ENCODE measurements at regions not wholly inside any gene's neighbourhood (a gene's known extent, or its start where the extent isn't known, plus 50 kb on each side); places are given as distances from the start of the nearest gene placed in this dataset.

DNA sequence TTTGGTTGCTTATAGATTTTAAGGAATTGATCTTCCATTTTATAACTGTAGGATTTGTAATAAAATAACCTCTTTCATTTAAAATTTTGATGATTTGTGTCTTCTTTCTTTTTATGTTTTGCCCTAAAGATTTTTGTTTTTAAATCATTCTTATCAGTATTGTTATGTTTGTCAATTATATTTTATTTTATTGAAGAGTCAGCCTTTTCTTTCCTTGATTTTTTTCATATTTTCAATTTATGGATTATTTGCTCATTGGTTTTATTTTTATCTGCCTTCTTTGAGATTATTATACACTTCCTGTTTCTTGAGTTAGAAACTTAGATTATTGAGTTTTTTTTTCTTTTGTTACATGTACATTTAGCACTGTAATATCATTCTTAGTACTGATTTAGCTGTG lies 233.4 kb upstream of the BRINP3 start:
- no peak overlapping the region for H3K4me3 ChIP-seq (ENCODE audit: control insufficient read depth in 2 of 3, extremely low read depth in 1 of 3, insufficient read depth in 2 of 3, low read depth in 1 of 3, low read length in 3 of 3)
- no peaks in the 10 kb centered on the region for H3K36me3 ChIP-seq (ENCODE audit: control insufficient read depth in 2 of 2, extremely low read depth in 1 of 2, insufficient read depth in 2 of 2, low read length in 2 of 2)
- FAIRE-seq (no peak), DNase-seq (ENCODE audit: low read depth, low spot score) (no peak)
- H3K4me2 ChIP-seq (ENCODE audit: control insufficient read depth, extremely low read depth, insufficient read depth, low read depth, low read length): no peak overlapping the region
- H3K27me3 ChIP-seq (ENCODE audit: control insufficient read depth, extremely low read depth, insufficient read depth, low read length): no peaks in the 10 kb centered on the region
- no peak overlapping the region for H3K9ac ChIP-seq (ENCODE audit: control insufficient read depth, extremely low read depth, insufficient read depth, low read length)
- no peak for TF ChIP-seq EZH2 (IDR thresholded peaks at IDR 0.05; ENCODE audit: low read length)
- no peaks in the 10 kb centered on the region for H3K79me2 ChIP-seq (ENCODE audit: control insufficient read depth, insufficient read depth, low read length)
- dilution Hi-C loops (cut with MboI; ENCODE audit: extremely low pct_ligation_motif_present, low sequenced_read_pairs): no loop called here
- H3K27ac ChIP-seq (ENCODE audit: control insufficient read depth, insufficient read depth, low read length): no peak overlapping the region
- H3K9me1 ChIP-seq (ENCODE audit: control insufficient read depth, extremely low read depth, insufficient read depth, low read length): no peaks in the 10 kb centered on the region
- H4K20me1 ChIP-seq (ENCODE audit: control insufficient read depth, extremely low read depth, insufficient read depth, low read length): no peaks in the 10 kb centered on the region
- H2AFZ ChIP-seq (ENCODE audit: control insufficient read depth, low read length): no peak overlapping the region
- no peaks in the 10 kb centered on the region for H3K4me1 ChIP-seq (ENCODE audit: control insufficient read depth, extremely low read depth, insufficient read depth, low read length)
- H3K9me3 ChIP-seq (ENCODE audit: control insufficient read depth, low read depth, low read length): no peaks in the 10 kb centered on the region

DNA sequence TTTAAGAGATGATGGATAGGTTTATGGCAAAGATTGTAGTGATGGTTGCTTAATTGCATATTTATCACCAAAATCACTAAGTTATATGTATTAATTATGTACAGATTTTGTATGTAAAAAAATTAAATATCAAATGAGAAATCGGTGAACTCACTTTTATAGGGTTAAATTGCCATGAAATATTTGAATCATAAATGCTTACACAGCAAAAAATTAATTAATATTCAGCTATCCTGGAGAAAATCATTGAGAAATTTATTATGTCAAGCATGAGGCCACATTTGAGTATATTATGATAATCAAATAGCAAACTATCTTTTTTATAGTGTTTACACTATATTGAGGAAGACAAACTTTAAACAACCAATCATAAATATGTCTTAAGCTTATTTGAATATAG lies 239.4 kb upstream of the BRINP3 start:
- no peak for TF ChIP-seq EZH2 (IDR thresholded peaks at IDR 0.05; ENCODE audit: low read length)
- TF ChIP-seq, protein P1, sequence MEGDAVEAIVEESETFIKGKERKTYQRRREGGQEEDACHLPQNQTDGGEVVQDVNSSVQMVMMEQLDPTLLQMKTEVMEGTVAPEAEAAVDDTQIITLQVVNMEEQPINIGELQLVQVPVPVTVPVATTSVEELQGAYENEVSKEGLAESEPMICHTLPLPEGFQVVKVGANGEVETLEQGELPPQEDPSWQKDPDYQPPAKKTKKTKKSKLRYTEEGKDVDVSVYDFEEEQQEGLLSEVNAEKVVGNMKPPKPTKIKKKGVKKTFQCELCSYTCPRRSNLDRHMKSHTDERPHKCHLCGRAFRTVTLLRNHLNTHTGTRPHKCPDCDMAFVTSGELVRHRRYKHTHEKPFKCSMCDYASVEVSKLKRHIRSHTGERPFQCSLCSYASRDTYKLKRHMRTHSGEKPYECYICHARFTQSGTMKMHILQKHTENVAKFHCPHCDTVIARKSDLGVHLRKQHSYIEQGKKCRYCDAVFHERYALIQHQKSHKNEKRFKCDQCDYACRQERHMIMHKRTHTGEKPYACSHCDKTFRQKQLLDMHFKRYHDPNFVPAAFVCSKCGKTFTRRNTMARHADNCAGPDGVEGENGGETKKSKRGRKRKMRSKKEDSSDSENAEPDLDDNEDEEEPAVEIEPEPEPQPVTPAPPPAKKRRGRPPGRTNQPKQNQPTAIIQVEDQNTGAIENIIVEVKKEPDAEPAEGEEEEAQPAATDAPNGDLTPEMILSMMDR (optimal IDR thresholded peaks at IDR 0.05 in 1 of 3, IDR thresholded peaks at IDR 0.05 in 1 of 3, conservative IDR thresholded peaks at IDR 0.05 in 1 of 3; ENCODE audit: extremely low read depth in 1 of 3, insufficient read depth in 2 of 3, low read length in 3 of 3): no peak

DNA sequence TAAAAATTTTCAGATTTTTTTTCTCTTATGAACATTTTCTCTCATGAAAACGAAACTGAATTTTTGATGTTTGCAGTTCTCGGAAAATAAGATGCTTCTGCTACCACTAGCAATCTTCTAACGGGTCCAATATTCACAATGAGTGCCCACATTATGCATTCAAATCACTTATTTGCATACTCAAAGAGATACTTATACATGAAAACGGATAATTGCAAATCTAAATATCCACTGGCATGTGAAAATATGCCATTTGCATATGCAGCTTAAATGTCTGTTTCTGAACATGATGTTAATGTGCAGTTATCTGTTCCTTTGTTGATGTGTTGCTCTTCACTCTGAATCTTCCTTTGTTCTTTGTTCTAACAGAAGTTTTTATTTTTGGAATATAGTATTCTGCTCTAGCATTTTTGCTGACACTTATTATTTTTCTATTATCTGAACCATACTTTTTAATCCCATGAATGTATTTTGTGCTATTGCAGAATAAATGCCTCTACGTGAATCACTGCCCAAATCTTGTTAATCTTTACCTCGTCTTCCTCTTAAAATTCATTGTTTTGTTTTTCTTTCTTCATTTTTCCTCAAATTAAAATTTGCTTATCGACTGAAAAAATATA lies 259.4 kb upstream of the BRINP3 start:
- no peaks in the 10 kb centered on the region for H3K9me1 ChIP-seq (ENCODE audit: control insufficient read depth, extremely low read depth, insufficient read depth, low read length)
- H3K4me1 ChIP-seq (ENCODE audit: control insufficient read depth, extremely low read depth, insufficient read depth, low read length): no peaks in the 10 kb centered on the region
- no peak overlapping the region for H3K27ac ChIP-seq (ENCODE audit: control insufficient read depth, insufficient read depth, low read length)
- H4K20me1 ChIP-seq (ENCODE audit: control insufficient read depth, extremely low read depth, insufficient read depth, low read length): no peaks in the 10 kb centered on the region
- no peak for TF ChIP-seq EZH2 (IDR thresholded peaks at IDR 0.05; ENCODE audit: low read length)
- no peaks in the 10 kb centered on the region for H3K79me2 ChIP-seq (ENCODE audit: control insufficient read depth, insufficient read depth, low read length)
- dilution Hi-C loops (cut with MboI; ENCODE audit: extremely low pct_ligation_motif_present, low sequenced_read_pairs): no loop called here
- H3K9me3 ChIP-seq (ENCODE audit: control insufficient read depth, low read depth, low read length): no peaks in the 10 kb centered on the region
- H3K9ac ChIP-seq (ENCODE audit: control insufficient read depth, extremely low read depth, insufficient read depth, low read length): no peak overlapping the region
- DNase-seq (ENCODE audit: low read depth, low spot score): no peak
- no peaks in the 10 kb centered on the region for H3K36me3 ChIP-seq (ENCODE audit: control insufficient read depth in 2 of 2, extremely low read depth in 1 of 2, insufficient read depth in 2 of 2, low read length in 2 of 2)
- no peak overlapping the region for H2AFZ ChIP-seq (ENCODE audit: control insufficient read depth, low read length)
- H3K4me3 ChIP-seq (ENCODE audit: control insufficient read depth in 2 of 3, extremely low read depth in 1 of 3, insufficient read depth in 2 of 3, low read depth in 1 of 3, low read length in 3 of 3): no peak overlapping the region
- H3K27me3 ChIP-seq (ENCODE audit: control insufficient read depth, extremely low read depth, insufficient read depth, low read length): no peaks in the 10 kb centered on the region
- no peak overlapping the region for H3K4me2 ChIP-seq (ENCODE audit: control insufficient read depth, extremely low read depth, insufficient read depth, low read depth, low read length)
- FAIRE-seq: no peak

More for the DNA sequence above, 239.4 kb upstream of the BRINP3 start:
- no peak for FAIRE-seq
- no peaks in the 10 kb centered on the region for H3K79me2 ChIP-seq (ENCODE audit: control insufficient read depth, insufficient read depth, low read length)
- H3K4me1 ChIP-seq (ENCODE audit: control insufficient read depth, extremely low read depth, insufficient read depth, low read length): no peaks in the 10 kb centered on the region
- no peaks in the 10 kb centered on the region for H4K20me1 ChIP-seq (ENCODE audit: control insufficient read depth, extremely low read depth, insufficient read depth, low read length)
- H3K27me3 ChIP-seq (ENCODE audit: control insufficient read depth, extremely low read depth, insufficient read depth, low read length): no peaks in the 10 kb centered on the region
- H3K27ac ChIP-seq (ENCODE audit: control insufficient read depth, insufficient read depth, low read length): no peak overlapping the region
- no peaks in the 10 kb centered on the region for H3K9me1 ChIP-seq (ENCODE audit: control insufficient read depth, extremely low read depth, insufficient read depth, low read length)
- no peak for DNase-seq (ENCODE audit: low read depth, low spot score)
- no peaks in the 10 kb centered on the region for H3K36me3 ChIP-seq (ENCODE audit: control insufficient read depth in 2 of 2, extremely low read depth in 1 of 2, insufficient read depth in 2 of 2, low read length in 2 of 2)
- H3K4me3 ChIP-seq (ENCODE audit: control insufficient read depth in 2 of 3, extremely low read depth in 1 of 3, insufficient read depth in 2 of 3, low read depth in 1 of 3, low read length in 3 of 3): no peak overlapping the region
- no peak overlapping the region for H3K9ac ChIP-seq (ENCODE audit: control insufficient read depth, extremely low read depth, insufficient read depth, low read length)
- H3K4me2 ChIP-seq (ENCODE audit: control insufficient read depth, extremely low read depth, insufficient read depth, low read depth, low read length): no peak overlapping the region
- H3K9me3 ChIP-seq (ENCODE audit: control insufficient read depth, low read depth, low read length): no peaks in the 10 kb centered on the region
- H2AFZ ChIP-seq (ENCODE audit: control insufficient read depth, low read length): no peak overlapping the region
- dilution Hi-C loops (cut with MboI; ENCODE audit: extremely low pct_ligation_motif_present, low sequenced_read_pairs): no loop called here

All from keratinocyte (primary cell).